ENCODE measurements at regions not wholly inside any gene's neighbourhood (a gene's known extent, or its start where the extent isn't known, plus 50 kb on each side); places are given as distances from the start of the nearest gene placed in this dataset.

- Histone ChIP-seq H3K4me3 (replicated peaks in 1 of 3) (no peak overlapping the region), H3K36me3 (no peaks in the 10 kb centered on the region), H3K27ac (no peak overlapping the region), H3K9me3 (no peaks in the 10 kb centered on the region), H3K27me3 (no peaks in the 10 kb centered on the region), H3K4me1 (no peaks in the 10 kb centered on the region)
- WGBS, 2 donors = 86 to 87% methylated on average over 5 of the region's 5 CpGs
- intact Hi-C loops (cut with DNase I) = no loop called here
- DNase-seq = no peak
- TF ChIP-seq POLR2A (IDR thresholded peaks at IDR 0.05) (no peak), CTCF (IDR thresholded peaks at IDR 0.05) (no peak)
Measured at GRCh38 chr4:57199267-57199666, 89.1 kb upstream of the IGFBP7 start.

- TF ChIP-seq CTCF (IDR thresholded peaks at IDR 0.05) (no peak), POLR2A (IDR thresholded peaks at IDR 0.05) (no peak)
- intact Hi-C loops (cut with DNase I) = no loop called here
- 73 to 76% methylated on average over 29 of the region's 30 CpGs for WGBS, 2 donors
- H3K36me3 ChIP-seq = no peaks in the 10 kb centered on the region
- no peaks in the 10 kb centered on the region for H3K9me3 ChIP-seq
- no peak for DNase-seq
- H3K4me1 ChIP-seq = peaks cover 0 to 6% of the 10 kb centered on the region in 2 donors
- no peaks in the 10 kb centered on the region for H3K27me3 ChIP-seq
- H3K27ac ChIP-seq = no peak overlapping the region
- H3K4me3 ChIP-seq (replicated peaks in 1 of 3) = no peak overlapping the region
Measured at GRCh38 chr4:57195622-57196021, 85.4 kb upstream of the IGFBP7 start.

DNA sequence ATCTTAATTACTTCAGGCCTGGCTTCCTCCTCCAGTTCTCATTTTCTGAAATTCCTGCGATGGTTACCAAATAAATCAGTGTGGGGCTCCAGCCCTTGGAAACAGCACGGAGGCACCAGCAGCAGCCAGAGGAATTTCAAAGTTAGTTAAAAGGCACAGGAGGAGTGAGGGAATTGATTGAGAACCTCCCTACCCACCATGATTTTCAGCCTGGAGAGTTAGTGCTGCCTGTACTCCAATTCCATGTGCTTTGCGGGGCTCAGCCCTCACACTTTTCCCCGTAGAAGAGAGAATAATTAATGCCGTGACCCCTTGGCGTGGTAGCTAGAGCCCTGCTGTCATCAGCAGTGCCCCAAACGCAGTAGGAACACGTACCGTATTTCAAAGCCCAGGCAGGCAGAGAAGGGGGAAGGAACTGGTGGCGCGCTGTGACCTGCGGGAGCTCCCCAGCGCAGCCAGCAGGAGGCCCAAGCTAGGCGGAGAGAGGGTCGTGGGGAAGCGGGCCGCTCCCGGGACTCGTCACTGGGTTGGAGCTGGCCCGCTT, 84.0 kb upstream of the IGFBP7 start:
- no peaks in the 10 kb centered on the region for H3K36me3 ChIP-seq
- H3K27me3 ChIP-seq = no peaks in the 10 kb centered on the region
- no peak for DNase-seq
- TF ChIP-seq POLR2A (IDR thresholded peaks at IDR 0.05) (no peak), CTCF (IDR thresholded peaks at IDR 0.05) (no peak)
- H3K27ac ChIP-seq = no peak overlapping the region
- no peaks in the 10 kb centered on the region for H3K9me3 ChIP-seq
- intact Hi-C loops (cut with DNase I) = no loop called here
- WGBS, 2 donors = 58 to 72% methylated on average over 20 of the region's 20 CpGs
- H3K4me3 ChIP-seq (replicated peaks in 1 of 3) = no peak overlapping the region
- peaks cover 0 to 6% of the 10 kb centered on the region in 2 donors for H3K4me1 ChIP-seq

- intact Hi-C loops (cut with DNase I) = no loop called here
- Histone ChIP-seq H3K4me3 (replicated peaks in 1 of 3) (no peak overlapping the region), H3K4me1 (peaks cover 0 to 6% of the 10 kb centered on the region in 2 donors), H3K27ac (no peak overlapping the region), H3K9me3 (no peaks in the 10 kb centered on the region), H3K36me3 (no peaks in the 10 kb centered on the region), H3K27me3 (no peaks in the 10 kb centered on the region)
- 93 to 97% methylated on average over 3 of the region's 3 CpGs for WGBS, 2 donors
- TF ChIP-seq CTCF (IDR thresholded peaks at IDR 0.05) (no peak), POLR2A (IDR thresholded peaks at IDR 0.05) (no peak)
- no peak for DNase-seq
Measured at GRCh38 chr4:57193209-57193810, 83.1 kb upstream of the IGFBP7 start.

- no peak overlapping the region for H3K4me3 ChIP-seq (replicated peaks in 1 of 3)
- WGBS, 2 donors = 45 to 67% methylated on average over 1 of the region's 1 CpG
- no peaks in the 10 kb centered on the region for H3K36me3 ChIP-seq
- peak; percentile 20 to 25 for DNase-seq
- peaks cover 0 to 6% of the 10 kb centered on the region in 2 donors for H3K4me1 ChIP-seq
- intact Hi-C loops (cut with DNase I) = no loop called here
- no peak overlapping the region for H3K27ac ChIP-seq
- TF ChIP-seq CTCF (IDR thresholded peaks at IDR 0.05) (no peak), POLR2A (IDR thresholded peaks at IDR 0.05) (no peak)
- H3K27me3 ChIP-seq = no peaks in the 10 kb centered on the region
- no peaks in the 10 kb centered on the region for H3K9me3 ChIP-seq
Measured at GRCh38 chr4:57191523-57192034, 81.4 kb upstream of the IGFBP7 start.
